ENCODE measurements at regions not wholly inside any gene's neighbourhood (a gene's known extent, or its start where the extent isn't known, plus 50 kb on each side); places are given as distances from the start of the nearest gene placed in this dataset.
"Not testable (repeated sequence)": the region's sequence is repeated elsewhere in the genome, so short reads cannot be mapped to it uniquely, and the experiment has no call there.

- no peak for DNase-seq (ENCODE audit: low read depth)
These were observed 486.6 kb upstream of the TENM3 start for GRCh38 chr4:181756451-181757095.

- DNase-seq (ENCODE audit: low read depth), result no peak
These were observed 486.1 kb upstream of the TENM3 start for GRCh38 chr4:181757098-181757497.

GRCh38 chr4:181757910-181758660 is 485.1 kb upstream of the TENM3 start:
- no peak for DNase-seq (ENCODE audit: low read depth)

DNA sequence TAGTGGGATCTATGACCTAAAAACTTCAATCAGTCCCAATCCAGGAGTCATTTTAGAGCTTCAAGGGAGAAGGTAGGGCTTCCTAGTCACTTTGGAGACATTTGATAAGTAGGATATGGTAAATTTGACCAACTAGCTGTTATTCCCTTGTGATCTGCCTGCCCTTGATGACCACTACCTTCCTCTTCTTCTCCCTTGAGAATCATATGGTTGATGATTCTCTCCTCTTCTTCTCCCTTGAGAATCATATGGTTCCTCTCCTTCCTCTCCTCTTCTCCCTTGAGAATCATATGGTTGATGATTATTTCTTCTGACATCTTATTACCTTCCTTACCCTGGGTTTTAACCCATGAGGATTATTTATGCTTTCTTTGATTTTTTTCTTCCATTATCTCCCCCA is 482.6 kb upstream of the TENM3 start:
- no peak for DNase-seq (ENCODE audit: low read depth)

DNA sequence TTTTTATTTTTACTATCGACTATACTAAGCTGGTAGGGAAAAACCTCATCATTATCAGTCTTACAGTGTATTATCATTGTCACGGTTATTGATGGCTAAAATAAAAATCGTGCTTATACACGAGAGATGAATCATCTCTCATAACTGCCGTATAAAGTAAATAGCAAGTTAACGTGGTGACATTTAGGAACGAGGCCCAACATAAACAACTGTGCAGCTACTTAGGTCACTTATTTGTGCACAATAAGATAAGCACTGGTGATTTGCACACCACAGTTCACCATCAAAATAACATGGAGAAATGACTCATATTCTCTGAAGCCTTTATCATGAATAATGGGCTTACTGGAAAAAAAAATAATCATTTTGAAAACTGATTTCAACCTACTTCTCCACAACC is 482.0 kb upstream of the TENM3 start:
- no peak for DNase-seq (ENCODE audit: low read depth)

DNA sequence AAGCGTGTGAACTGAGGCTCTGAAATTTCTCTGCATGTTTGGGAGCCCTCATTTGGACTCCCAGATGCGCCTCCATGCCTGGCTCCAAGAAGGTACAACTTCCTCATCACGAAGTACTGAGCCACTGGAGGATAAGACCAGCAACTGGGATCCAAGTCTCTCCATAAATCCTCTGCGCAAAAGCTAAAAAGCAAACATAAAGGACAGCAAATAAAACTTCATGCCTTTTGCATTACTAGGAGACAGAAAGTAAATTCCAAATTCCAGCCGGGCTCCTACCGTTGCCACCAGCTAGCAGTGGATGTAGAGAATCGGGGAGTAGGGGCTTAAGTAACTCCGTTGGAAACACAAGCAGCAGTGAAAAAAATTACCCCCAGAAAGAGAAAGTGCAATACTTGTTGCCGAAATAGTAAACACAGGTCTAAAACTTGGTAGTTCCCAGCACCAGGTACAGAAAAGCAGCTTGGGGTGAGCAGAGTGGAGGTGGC is 477.1 kb upstream of the TENM3 start:
- no peak for DNase-seq (ENCODE audit: low read depth)

DNA sequence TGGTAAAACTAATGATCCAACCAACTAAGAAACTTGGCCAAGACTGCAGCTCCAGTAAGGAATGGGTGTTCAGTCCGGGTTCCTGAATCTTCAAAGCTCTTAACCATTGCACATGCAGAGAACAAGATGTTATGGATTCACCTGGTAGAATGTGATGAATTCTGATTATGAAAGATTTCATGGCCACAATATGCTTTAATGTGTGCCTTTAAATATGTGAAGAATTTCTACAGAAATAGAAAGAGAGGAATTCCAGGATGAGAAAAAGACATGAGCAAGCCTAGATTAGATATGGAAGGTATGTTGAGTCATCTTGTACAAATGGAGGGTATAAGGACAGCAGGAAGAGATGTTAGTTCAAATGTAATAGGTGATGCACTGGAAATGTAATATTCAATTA is 472.2 kb upstream of the TENM3 start:
- no peak for DNase-seq (ENCODE audit: low read depth)

DNA sequence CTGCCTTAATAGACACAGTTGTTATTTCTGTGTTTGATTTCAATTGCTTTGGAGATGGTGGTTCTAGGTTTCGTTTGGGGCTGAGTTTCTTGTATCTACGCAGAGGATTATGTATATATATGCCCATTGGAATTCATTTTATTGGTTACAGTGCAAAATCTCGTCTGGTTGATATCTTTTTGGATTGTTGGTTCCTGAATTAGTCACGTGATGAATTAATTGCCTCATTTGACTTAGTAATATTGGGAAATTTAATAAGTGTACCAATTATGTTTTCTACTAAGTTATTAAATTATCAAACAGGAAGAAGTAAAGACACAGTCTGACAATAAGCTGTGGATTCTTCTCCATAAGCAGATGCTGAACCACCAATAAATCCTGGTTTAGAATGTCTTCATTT is 467.9 kb upstream of the TENM3 start:
- no peak for DNase-seq (ENCODE audit: low read depth)

DNA sequence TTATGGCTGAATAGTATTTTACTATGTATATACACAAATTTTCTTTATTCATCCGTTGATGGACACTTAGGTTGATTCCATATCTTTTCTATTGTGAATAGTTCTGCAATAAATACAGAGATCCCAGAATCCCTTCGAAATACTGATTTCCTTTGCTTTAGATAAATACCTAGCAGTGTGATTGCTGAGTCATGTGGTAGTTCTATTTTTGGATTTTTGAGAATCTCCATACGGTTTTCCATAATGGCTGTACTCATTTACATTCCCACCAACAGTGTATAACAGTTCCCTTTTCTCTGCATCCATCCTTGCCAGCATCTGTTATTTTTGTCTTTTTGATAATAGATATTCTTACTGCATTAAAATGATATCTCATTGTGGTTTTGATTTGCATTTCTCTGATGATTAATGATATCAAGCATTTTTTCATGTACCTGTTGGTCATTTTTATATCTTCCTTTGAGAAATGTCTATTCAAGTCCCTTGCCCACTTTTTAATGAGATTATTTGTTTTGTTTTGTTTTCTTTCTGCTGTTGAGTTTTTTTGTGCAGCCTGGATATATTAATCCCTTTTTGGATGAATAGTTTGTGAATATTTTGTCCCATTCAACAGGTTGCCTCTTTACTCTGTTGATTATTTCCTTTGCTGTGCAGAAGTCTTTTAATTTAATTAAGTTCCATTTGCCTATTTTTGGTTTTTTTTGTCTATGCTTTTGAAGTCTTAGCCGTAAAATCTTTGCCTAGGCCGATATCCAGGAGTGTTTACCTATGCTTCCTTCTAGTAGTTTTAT is 466.7 kb upstream of the TENM3 start:
- no peak for DNase-seq (ENCODE audit: low read depth)

DNA sequence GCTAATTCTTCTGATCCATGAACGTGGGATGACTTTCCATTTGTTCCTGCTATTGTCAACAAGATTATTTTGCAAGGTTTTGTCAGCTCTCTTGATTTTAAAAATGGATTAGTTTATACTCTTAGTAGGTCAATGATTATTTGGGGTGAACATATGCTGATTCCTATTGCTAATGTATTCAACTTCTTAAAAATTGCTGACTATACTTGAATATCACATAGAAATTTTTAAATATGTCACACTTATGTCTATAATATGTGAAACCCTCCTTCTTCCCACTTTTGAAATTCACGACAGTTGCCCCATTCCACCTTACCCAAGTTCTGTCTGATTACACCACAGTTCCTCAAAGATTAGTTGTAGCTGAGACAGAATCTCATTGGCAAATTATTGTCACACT is 465.7 kb upstream of the TENM3 start:
- no peak for DNase-seq (ENCODE audit: low read depth)

DNA sequence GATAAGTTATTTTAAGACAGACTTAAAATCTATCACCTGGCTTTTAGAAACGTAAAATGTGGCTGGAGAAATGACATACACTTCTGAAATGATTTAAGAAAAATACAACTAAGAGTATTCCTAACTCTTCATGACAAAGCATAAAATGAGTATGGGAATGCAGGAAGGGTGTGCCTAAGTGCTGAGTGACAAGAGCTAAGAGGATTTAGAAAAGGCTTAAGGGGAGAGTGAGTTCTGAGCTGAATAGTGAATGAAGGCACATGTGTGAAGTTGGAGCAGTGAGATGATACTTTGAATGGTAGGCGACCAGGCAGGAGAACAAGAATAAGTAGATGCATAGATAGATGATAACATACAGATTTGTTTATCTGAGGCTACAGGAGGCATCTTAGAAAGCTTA is 458.3 kb upstream of the TENM3 start:
- DNase-seq (ENCODE audit: low read depth), result no peak

DNA sequence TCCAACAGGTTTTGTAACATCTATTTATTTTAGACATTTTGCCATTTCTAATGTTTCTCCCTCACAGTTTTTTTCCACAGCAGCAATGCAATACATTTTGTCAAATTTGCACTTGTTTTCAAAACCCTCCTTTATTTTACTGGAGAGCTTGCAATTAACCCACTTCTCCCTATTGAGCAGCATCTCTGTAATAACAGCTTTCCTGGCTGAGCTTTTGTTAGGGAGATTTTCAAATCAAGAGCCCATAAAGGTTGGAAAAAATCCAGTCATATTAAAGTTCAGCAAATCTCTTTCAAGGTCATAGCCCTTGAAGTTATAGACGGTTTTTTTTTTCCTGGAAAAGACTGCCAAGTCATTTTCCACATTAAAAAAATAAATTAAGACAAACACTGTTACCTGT is 450.6 kb upstream of the TENM3 start:
- DNase-seq (ENCODE audit: low read depth), result no peak

DNA sequence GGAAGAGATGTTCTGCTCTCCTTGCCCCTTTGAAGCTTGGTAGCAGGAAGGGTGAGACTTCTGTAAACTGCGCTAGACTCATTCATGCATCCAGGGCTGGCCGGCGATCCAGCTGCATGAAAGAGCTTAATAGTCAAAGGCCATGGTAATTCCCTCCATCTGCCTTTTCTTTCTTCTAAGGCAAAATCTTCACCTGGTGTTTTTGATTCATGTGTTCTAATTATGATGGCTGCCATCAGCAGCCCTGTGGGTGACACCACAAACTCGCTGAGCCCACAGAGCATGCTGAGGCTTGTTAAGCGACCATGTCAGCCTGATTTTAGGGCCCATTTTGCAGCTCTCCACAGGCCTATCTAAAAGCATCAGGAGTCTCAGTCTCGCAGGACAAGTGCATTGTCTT is 450.1 kb upstream of the TENM3 start:
- DNase-seq (ENCODE audit: low read depth), result no peak

DNA sequence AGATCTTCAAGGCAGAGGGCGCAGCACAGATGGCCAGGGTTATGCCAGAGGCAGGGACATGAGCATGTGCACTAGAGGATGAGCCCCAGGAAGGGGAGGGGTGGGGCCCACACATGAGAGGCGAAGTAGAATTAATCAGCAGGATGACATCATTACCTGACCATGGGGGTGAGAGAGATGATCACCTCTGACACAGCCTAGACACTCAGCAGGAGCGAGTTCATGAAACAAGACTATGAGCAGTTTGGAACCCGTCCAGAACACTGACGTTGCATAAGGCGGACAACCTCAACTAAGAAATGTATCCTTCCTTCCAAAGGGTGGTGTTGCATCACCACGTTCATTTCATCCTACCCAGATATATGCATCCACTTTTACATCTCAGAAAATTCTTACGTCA is 446.7 kb upstream of the TENM3 start:
- no peak for DNase-seq (ENCODE audit: low read depth)

DNA sequence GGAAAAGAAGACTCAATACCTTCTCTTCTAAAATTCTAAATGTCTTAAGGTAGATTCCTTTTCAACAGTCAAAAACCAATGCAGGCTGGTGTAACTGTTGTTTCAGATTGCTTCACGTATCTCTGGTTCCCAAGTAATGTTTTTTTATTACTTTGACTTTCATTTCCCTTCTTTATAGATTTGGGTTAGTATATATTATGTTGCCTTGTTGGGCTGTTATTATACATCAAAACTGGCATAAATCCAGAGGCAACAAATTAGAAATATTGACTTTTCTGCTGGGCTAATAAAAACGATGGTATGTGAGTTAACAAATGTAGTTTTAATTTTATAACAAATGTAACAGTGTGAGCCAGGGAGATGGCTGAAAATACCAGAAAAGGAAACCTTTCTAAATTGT is 444.7 kb upstream of the TENM3 start:
- DNase-seq (ENCODE audit: low read depth), result no peak

- DNase-seq (ENCODE audit: low read depth), result no peak
These were observed 443.6 kb upstream of the TENM3 start for GRCh38 chr4:181799561-181800069.

DNA sequence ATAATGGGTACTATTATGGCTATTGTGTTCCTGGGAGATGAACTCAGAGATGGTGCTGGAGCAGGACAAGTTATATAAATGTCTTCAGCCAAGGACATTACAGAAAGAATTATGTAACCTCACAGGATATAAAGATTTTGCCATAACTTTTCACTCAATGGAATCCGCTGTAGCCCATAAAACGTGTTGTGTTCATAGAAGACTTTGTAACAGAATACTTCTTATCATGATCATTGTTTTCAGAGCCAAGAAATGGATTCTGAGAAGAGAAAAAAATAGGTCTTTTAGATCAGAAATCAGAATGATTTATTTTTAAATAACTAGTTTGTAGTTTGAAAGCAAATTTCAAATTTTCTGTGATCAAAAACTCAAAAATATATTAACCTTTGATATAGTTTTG is 441.0 kb upstream of the TENM3 start:
- DNase-seq (ENCODE audit: low read depth), result no peak

- DNase-seq (ENCODE audit: low read depth), result no peak
These were observed 435.4 kb upstream of the TENM3 start for GRCh38 chr4:181807771-181808170.

GRCh38 chr4:181810711-181811110 is 432.5 kb upstream of the TENM3 start:
- DNase-seq (ENCODE audit: low read depth), result no peak

- DNase-seq (ENCODE audit: low read depth), result not testable (repeated sequence)
These were observed 431.7 kb upstream of the TENM3 start for GRCh38 chr4:181811550-181811949.

DNA sequence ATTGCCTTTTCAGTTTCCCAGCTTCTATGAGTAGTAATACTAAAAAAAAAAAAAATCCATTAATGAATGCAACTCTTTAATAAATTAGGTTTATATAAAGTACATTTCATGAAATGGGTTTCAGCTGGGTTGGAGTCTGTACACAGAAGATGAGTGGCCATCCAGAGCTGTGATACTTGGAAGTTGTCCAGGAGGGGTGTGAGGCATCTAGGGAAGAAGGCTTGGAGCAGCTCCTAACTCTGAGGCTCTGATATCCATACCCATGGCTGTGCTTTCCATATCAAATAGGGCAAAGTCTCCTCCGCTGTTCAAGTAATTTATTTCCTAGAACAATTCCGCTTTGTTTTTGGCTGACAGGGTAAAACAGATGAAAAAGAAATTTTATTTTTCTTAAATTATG is 423.3 kb upstream of the TENM3 start:
- no peak for DNase-seq (ENCODE audit: low read depth)

GRCh38 chr4:181820553-181820952 is 422.6 kb upstream of the TENM3 start:
- no peak for DNase-seq (ENCODE audit: low read depth)

Measured in stromal cell of bone marrow (primary cell).